C4-2B (cell line): ENCODE measurements at regions not wholly inside any gene's neighbourhood (a gene's known extent, or its start where the extent isn't known, plus 50 kb on each side); places are given as distances from the start of the nearest gene placed in this dataset.

ENCODE experiments used
- H3K27ac ChIP-seq: fragments of 450-650 bp; 2 replicates; pipeline ENCODE4 v1.5.1; 2017
- CTCF ChIP-seq: fragments of 450-650 bp; conservative IDR thresholded peaks from 2 replicates; pipeline ENCODE4 v1.5.1; 2017; ENCODE audit warnings: mild to moderate bottlenecking
- ZFX ChIP-seq: fragments of 450-650 bp; IDR thresholded peaks from 2 replicates; pipeline ENCODE4 v1.6.1; 2017

- TF ChIP-seq ZFX: no peak
- no peak for TF ChIP-seq CTCF
- no peak overlapping the region for H3K27ac ChIP-seq
Observed at GRCh38 chr11:90536301-90536700, 313.5 kb upstream of the CHORDC1 start.

GRCh38 chr11:90532125-90532524, 309.3 kb upstream of the CHORDC1 start:
- H3K27ac ChIP-seq: no peak overlapping the region
- TF ChIP-seq CTCF (no peak), ZFX (no peak)

GRCh38 chr11:90531001-90531400, 308.2 kb upstream of the CHORDC1 start:
- no peak overlapping the region for H3K27ac ChIP-seq
- TF ChIP-seq CTCF (no peak), ZFX (no peak)

- TF ChIP-seq ZFX (no peak), CTCF (no peak)
Observed at GRCh38 chr11:90525962-90526361, 303.1 kb upstream of the CHORDC1 start.

GRCh38 chr11:90512846-90513245, 290.0 kb upstream of the CHORDC1 start:
- no peak for TF ChIP-seq CTCF
- no peak overlapping the region for H3K27ac ChIP-seq

More at GRCh38 chr11:90525962-90526361, 303.1 kb upstream of the CHORDC1 start:
- no peak overlapping the region for H3K27ac ChIP-seq

GRCh38 chr11:90510839-90511238, 288.0 kb upstream of the CHORDC1 start:
- H3K27ac ChIP-seq: no peak overlapping the region
- TF ChIP-seq ZFX: no peak
- no peak for TF ChIP-seq CTCF

- TF ChIP-seq CTCF (no peak), ZFX (no peak)
- no peak overlapping the region for H3K27ac ChIP-seq
Observed at GRCh38 chr11:90500922-90501568, 278.2 kb upstream of the CHORDC1 start.
